ENCODE measurements at regions not wholly inside any gene's neighbourhood (a gene's known extent, or its start where the extent isn't known, plus 50 kb on each side); places are given as distances from the start of the nearest gene placed in this dataset.
"Not testable (repeated sequence)": the region's sequence is repeated elsewhere in the genome, so short reads cannot be mapped to it uniquely, and the experiment has no call there.

DNA sequence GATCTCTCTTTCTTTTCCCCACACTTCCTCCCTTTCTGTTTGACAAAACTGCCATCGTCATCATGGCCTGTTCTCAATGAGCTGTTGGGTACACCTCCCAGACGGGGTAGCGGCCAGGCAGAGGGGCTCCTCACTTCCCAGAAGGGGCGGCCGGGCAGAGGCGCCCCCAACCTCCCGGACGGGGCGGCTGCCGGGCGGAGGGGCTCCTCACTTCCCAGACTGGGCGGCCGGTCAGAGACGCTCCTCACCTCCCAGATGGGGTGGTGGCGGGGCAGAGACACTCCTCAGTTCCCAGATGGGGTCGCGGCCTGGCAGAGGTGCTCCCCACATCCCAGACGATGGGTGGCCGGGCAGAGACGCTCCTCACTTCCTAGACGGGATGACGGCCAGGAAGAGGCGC is 184.3 kb upstream of the FRMD6 start:
- H3K27ac ChIP-seq (ENCODE audit: low read depth); H3K4me3 ChIP-seq (ENCODE audit: low read depth, low read length); H3K36me3 ChIP-seq (ENCODE audit: insufficient read depth); DNase-seq (ENCODE audit: extremely low spot score); H3K4me1 ChIP-seq (ENCODE audit: insufficient read depth): not testable (repeated sequence)
- 97% methylated on average over 23 of the region's 23 CpGs for WGBS

DNA sequence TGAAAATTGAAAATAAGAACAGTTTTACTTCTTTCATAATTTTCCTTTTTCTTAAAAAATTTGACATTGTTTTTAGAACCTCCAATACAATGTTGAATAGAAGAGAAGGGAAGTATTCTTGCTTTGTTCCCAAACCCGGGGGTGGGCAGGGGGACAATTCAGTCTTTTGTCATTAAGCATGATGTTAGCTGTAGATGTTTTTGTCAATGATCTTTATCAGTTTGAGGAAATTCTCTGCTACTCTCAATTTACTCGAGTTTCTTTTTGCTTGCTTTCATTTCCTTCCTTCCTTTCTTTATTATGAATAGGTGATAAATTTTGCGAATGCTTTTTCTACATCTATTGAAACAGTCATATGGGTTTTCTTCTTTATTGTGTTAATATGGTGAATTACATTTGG is 183.2 kb upstream of the FRMD6 start:
- H3K36me3 ChIP-seq (ENCODE audit: insufficient read depth): no peaks in the 10 kb centered on the region
- no peak overlapping the region for H3K4me3 ChIP-seq (ENCODE audit: low read depth, low read length)
- H3K27ac ChIP-seq (ENCODE audit: low read depth): no peak overlapping the region
- no peak for DNase-seq (ENCODE audit: extremely low spot score)
- no peaks in the 10 kb centered on the region for H3K4me1 ChIP-seq (ENCODE audit: insufficient read depth)
- 81% methylated on average over 3 of the region's 3 CpGs for WGBS

DNA sequence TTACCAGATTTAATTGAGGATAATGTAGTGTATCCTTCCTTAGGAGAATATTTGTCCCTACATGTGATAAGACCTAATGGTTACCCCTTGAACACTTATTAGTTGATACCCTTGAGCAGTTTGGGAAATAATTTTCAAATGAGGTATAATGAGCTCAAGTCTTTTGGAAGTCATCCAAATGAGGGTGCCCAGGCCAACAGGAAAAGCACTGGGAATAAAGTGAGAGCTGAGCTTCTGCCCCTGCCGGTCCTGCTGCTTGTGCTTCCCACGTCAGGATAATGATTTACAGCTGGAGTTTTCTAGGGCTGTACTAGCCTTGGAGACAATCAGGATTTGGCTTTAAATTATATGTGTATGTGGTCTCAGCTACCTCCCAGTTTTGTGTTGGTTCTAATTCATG is 178.8 kb upstream of the FRMD6 start:
- 61% methylated on average over 2 of the region's 2 CpGs for WGBS
- H3K4me3 ChIP-seq (ENCODE audit: low read depth, low read length): no peak overlapping the region
- no peak overlapping the region for H3K27ac ChIP-seq (ENCODE audit: low read depth)
- H3K36me3 ChIP-seq (ENCODE audit: insufficient read depth): no peaks in the 10 kb centered on the region
- DNase-seq (ENCODE audit: extremely low spot score): no peak
- no peaks in the 10 kb centered on the region for H3K4me1 ChIP-seq (ENCODE audit: insufficient read depth)

DNA sequence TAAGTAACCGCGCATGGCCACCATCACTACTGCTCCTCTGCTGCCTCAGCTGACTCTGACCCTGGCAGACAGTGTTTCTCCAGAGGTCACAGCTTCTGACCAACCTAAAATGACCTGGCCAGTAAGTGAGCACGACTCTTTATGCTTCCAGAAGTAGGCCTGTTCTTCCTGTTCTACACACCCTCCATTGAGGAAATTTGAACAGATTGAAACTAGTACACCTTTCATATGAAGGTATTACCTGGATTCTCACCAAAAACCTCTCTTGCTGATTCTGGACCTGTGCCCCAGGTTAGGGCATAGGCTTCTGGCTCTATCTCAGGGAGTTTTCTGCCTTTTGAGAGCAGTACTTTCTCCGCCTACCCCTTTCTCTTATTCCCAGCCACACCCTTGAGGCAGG is 178.4 kb upstream of the FRMD6 start:
- H3K4me3 ChIP-seq (ENCODE audit: low read depth, low read length): no peak overlapping the region
- no peak for DNase-seq (ENCODE audit: extremely low spot score)
- no peak overlapping the region for H3K27ac ChIP-seq (ENCODE audit: low read depth)
- 87% methylated on average over 4 of the region's 4 CpGs for WGBS
- H3K36me3 ChIP-seq (ENCODE audit: insufficient read depth): no peaks in the 10 kb centered on the region
- no peaks in the 10 kb centered on the region for H3K4me1 ChIP-seq (ENCODE audit: insufficient read depth)

DNA sequence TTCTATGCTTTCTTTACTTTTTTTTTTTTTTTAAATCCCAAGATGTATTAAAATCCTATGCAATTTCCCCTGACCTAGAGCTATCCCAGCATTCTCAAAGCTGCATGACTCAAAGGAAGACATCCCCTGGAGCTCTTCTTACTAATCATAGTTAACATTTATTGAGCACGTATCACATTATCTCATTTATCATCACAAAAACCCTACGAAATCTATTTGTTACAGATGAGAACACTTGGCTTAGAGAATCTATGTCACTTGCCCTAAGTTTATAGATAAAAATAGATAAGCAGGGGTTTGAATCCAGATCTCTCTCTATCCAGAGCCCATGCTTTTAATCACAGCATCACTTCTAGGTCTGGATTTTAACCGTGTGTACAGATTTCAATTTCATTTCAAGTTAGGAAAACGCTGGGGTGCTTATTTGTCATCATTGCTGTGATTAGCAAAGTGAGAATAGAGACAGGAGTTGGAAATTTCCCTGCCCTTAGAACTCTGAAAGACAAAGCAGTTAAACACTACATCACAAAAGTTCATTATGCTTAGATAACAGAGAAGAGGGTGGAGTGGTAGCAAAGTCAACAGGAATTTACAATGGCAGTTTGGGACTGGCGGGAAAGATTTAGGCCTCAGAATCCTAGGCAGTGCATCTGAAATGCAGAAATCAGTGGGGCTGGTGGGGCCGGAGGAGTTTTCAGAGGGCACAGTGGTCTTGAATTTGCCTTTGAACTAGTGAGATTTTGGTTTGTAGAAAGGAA is 177.7 kb upstream of the FRMD6 start:
- 62% methylated on average over 6 of the region's 6 CpGs for WGBS
- no peak for DNase-seq (ENCODE audit: extremely low spot score)
- no peak overlapping the region for H3K27ac ChIP-seq (ENCODE audit: low read depth)

DNA sequence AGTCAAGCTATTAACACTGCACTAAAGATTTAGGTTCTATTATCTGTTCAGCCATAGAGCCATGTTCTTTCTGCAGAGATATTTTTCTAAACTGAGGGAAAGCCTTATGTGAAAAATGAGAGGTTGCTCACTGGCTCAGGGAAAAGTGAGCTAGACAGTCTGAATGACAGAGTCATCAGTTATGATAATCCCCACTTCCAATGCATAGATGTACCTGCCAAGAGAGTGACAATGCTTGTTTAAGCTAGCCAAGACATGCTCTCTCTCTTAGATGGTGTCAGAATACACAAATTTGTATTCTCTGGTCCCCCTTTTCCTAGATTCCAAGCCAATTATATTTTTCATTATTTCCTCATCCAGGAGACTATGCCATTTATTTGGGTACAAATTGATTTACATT is 176.9 kb upstream of the FRMD6 start:
- no peak for DNase-seq (ENCODE audit: extremely low spot score)
- Histone ChIP-seq H3K4me1 (ENCODE audit: insufficient read depth) (no peaks in the 10 kb centered on the region), H3K27ac (ENCODE audit: low read depth) (no peak overlapping the region), H3K4me3 (ENCODE audit: low read depth, low read length) (no peak overlapping the region), H3K36me3 (ENCODE audit: insufficient read depth) (no peaks in the 10 kb centered on the region)

More for the DNA sequence above, 177.7 kb upstream of the FRMD6 start:
- H3K36me3 ChIP-seq (ENCODE audit: insufficient read depth): no peaks in the 10 kb centered on the region
- no peak overlapping the region for H3K4me3 ChIP-seq (ENCODE audit: low read depth, low read length)
- H3K4me1 ChIP-seq (ENCODE audit: insufficient read depth): no peaks in the 10 kb centered on the region

DNA sequence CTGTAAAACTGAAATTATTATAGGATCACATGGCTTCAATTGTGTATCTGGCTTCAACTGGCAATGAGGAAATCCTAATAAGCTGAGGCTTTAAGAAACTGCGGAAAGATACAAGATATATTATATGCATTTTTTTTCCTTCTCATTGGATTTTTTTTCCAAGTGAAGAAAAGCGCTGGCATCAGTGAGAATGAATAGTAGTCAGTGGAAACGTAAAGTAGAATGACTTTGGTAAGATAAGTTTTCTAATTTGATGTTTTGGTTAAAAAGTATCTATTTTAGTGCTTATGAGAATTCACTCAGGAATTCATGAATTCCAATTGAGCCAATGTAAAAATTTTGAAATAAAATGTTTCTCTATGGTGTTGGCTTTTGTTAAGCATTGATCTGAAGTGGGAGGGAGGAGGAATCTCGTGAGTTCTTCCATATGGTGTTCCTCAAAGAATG is 173.5 kb upstream of the FRMD6 start:
- no peaks in the 10 kb centered on the region for H3K4me1 ChIP-seq (ENCODE audit: insufficient read depth)
- H3K4me3 ChIP-seq (ENCODE audit: low read depth, low read length): no peak overlapping the region
- no peak overlapping the region for H3K27ac ChIP-seq (ENCODE audit: low read depth)
- DNase-seq (ENCODE audit: extremely low spot score): no peak
- WGBS: 74% methylated on average over 4 of the region's 4 CpGs
- H3K36me3 ChIP-seq (ENCODE audit: insufficient read depth): no peaks in the 10 kb centered on the region

DNA sequence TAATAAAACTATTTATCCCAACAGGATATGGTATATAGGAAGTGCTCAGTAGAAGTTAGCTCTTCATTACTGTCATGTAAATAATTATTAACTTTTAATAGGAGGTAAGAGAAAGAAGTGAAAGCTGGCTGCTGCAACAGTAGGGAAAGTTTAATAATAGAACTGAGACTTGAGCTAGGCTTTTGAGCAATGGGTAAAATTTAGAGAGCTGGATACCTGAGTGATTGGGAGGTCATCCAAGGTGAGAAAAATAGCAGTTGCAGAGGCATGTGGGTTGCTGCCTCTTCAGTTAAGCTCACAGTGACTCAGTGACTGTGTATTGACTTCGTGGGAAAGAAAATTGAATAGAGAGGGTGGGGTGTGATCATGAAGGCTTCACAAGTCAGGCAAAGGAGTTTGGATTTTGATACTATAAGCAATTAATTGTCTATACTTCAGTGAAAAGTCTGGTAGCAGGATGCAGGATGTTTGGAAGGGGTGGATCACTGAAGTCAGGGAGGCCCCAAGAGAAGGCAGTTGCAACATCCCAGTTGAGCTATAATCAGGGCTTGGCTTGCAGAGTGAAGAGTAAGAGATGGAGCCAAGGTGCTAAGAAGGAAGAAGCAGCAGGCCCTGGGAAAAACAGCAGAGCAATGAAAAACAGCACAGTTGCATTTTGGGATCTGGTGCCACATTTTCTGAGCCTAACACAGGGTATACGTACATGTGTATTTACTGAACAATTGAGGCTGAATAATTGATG is 172.0 kb upstream of the FRMD6 start:
- no peak overlapping the region for H3K4me3 ChIP-seq (ENCODE audit: low read depth, low read length)
- no peaks in the 10 kb centered on the region for H3K4me1 ChIP-seq (ENCODE audit: insufficient read depth)
- no peaks in the 10 kb centered on the region for H3K36me3 ChIP-seq (ENCODE audit: insufficient read depth)
- DNase-seq (ENCODE audit: extremely low spot score): no peak
- no peak overlapping the region for H3K27ac ChIP-seq (ENCODE audit: low read depth)
- 62% methylated on average over 2 of the region's 2 CpGs for WGBS

DNA sequence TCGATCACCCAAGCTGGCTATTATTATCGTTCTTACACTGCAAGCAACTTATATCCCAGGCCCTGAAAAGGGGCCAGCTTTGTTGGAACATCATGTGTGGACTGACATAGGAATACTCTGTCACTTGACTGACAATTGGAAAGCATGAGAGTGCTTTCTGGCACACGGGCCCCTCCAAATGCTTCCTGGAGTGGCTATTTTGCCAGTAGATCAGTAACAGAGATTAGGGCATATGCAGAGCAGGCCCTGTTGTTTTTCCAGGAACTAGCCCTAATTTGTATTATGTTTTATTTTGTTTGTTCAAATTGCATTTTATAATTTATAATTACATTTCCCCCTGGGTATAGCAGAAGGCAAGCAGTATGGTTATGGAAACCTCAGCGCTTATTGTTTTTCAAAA is 170.1 kb upstream of the FRMD6 start:
- Histone ChIP-seq H3K4me3 (ENCODE audit: low read depth, low read length) (no peak overlapping the region), H3K36me3 (ENCODE audit: insufficient read depth) (no peaks in the 10 kb centered on the region), H3K4me1 (ENCODE audit: insufficient read depth) (no peaks in the 10 kb centered on the region), H3K27ac (ENCODE audit: low read depth) (no peak overlapping the region)
- WGBS: 85% methylated on average over 4 of the region's 4 CpGs
- DNase-seq (ENCODE audit: extremely low spot score): no peak

DNA sequence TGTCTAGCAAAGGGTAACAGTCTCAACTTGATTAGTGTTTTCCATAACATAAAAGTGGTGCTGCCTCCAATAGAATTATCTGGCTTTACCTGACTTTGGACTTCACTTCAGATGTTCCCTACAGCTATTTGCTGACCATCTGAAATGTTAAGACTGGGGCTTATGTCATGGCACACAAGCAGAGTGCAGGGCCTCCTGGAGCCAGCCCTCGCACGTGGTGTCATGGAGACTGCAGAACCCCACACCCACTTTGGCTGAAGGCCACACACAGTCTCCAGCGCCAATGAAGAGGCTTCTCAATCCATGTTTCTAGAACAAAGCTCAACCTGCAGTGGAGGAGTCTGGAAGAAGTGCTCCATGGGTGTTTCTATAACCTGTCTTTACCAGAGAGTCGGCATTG is 169.6 kb upstream of the FRMD6 start:
- 63% methylated on average over 4 of the region's 4 CpGs for WGBS
- Histone ChIP-seq H3K27ac (ENCODE audit: low read depth) (no peak overlapping the region), H3K4me1 (ENCODE audit: insufficient read depth) (no peaks in the 10 kb centered on the region), H3K4me3 (ENCODE audit: low read depth, low read length) (no peak overlapping the region), H3K36me3 (ENCODE audit: insufficient read depth) (no peaks in the 10 kb centered on the region)
- no peak for DNase-seq (ENCODE audit: extremely low spot score)

DNA sequence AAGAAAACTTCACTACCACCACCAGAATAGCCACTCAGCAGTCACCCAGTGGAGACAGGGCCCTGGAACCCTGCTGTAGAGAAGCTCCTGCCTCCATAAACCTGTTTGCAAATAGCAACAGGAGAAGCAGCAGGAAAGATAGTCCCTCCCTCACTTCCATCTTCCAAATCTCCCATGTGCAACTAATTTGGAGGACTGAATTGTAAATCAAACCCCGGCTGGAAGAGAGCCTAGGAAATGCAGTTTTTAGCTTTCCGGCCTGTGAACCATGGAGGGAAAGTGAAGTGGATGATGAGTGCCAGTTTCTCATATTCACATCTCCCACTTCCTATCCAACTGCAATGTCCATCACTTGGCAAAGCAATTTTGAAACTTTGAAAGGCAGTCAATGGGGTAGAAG is 167.2 kb upstream of the FRMD6 start:
- no peak overlapping the region for H3K4me3 ChIP-seq (ENCODE audit: low read depth, low read length)
- no peaks in the 10 kb centered on the region for H3K36me3 ChIP-seq (ENCODE audit: insufficient read depth)
- no peak for DNase-seq (ENCODE audit: extremely low spot score)
- no peaks in the 10 kb centered on the region for H3K4me1 ChIP-seq (ENCODE audit: insufficient read depth)
- WGBS: 77% methylated on average over 2 of the region's 2 CpGs
- no peak overlapping the region for H3K27ac ChIP-seq (ENCODE audit: low read depth)

DNA sequence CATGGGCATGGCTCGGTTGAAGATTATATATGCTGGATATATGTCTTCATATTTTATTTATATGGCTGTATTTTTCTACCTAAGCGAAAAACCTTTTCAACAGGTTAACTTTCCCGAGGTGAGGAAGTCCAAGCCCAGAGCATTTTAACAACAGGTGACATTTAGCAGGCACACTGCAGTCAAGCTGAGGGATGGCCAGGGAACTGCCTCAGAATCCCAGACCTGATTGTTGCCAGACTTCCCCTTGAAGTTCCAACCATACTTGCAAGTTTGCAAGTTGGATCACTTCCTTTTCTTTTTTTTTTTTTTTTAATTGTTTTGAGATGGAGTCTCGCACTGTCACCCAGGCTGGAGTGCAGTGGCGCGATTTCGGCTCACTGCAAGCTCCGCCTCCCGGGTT is 166.0 kb upstream of the FRMD6 start:
- no peak overlapping the region for H3K4me3 ChIP-seq (ENCODE audit: low read depth, low read length)
- no peak overlapping the region for H3K27ac ChIP-seq (ENCODE audit: low read depth)
- no peaks in the 10 kb centered on the region for H3K4me1 ChIP-seq (ENCODE audit: insufficient read depth)
- no peak for DNase-seq (ENCODE audit: extremely low spot score)
- H3K36me3 ChIP-seq (ENCODE audit: insufficient read depth): no peaks in the 10 kb centered on the region
- 94% methylated on average over 9 of the region's 9 CpGs for WGBS

DNA sequence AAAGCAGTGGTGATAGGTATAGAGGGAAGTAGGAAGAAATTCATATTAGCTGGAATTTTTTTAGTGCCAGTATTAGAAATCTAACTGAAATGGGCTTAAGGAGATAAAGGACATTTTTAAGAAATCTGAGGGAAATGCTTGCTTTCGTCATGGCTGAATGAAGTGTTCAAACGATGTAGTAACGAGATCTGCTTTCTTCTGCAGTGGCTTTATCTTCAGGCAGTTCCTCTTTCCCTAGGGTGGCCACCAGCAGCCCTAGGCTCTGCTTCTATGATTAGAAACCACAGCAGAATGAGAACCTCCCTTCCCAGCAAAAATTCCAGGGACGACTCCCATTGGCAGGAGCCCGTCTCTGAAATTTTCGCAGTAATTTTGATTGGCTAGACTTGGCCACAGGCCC is 163.9 kb upstream of the FRMD6 start:
- Histone ChIP-seq H3K27ac (ENCODE audit: low read depth) (no peak overlapping the region), H3K4me1 (ENCODE audit: insufficient read depth) (no peaks in the 10 kb centered on the region), H3K4me3 (ENCODE audit: low read depth, low read length) (no peak overlapping the region), H3K36me3 (ENCODE audit: insufficient read depth) (no peaks in the 10 kb centered on the region)
- no peak for DNase-seq (ENCODE audit: extremely low spot score)
- WGBS: 90% methylated on average over 6 of the region's 6 CpGs

DNA sequence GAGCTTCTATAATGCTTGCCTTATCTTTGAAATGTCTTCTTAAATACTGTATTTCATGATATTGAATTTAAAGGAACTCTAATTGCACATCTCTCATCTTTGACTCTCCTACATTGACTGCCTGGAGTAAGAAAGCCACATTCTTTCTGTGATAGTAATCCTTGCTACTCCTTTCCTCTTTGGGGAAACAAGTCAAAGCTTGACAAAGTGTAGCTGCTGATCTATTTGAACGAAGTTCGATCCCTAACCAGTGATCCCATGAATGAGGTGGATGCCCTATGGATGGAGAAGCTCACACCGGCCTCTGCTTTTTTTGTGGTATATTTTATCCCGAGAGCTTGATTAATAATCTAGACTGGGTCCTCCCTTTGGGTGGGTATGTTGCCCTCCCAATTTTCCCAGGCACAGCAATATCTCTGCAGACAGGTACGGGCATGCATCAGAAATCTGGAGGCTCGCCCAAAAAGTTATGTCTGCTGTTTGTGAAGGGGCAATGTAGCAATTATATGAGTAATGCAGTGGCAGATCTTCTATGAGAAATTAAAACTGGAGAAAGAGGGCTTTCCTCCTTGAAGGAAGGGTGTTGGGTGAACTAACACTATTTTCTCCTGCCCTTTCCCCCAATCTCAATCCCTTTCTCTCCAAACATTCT is 163.0 kb upstream of the FRMD6 start:
- peak overlapping the region; percentile 14 for H3K4me3 ChIP-seq (ENCODE audit: low read depth, low read length)

More for the DNA sequence above, 163.0 kb upstream of the FRMD6 start:
- DNase-seq (ENCODE audit: extremely low spot score): no peak
- Histone ChIP-seq H3K36me3 (ENCODE audit: insufficient read depth) (no peaks in the 10 kb centered on the region), H3K4me1 (ENCODE audit: insufficient read depth) (no peaks in the 10 kb centered on the region), H3K27ac (ENCODE audit: low read depth) (peak overlapping the region; percentile 63)
- WGBS: 91% methylated on average over 6 of the region's 6 CpGs

All from urinary bladder (tissue), 3 donors.